Astrocyte (in vitro differentiated cells and primary cell): ENCODE measurements at regions not wholly inside any gene's neighbourhood (a gene's known extent, or its start where the extent isn't known, plus 50 kb on each side); places are given as distances from the start of the nearest gene placed in this dataset.

Experiments used
- CTCF ChIP-seq: IDR thresholded peaks from 2 replicates; pipeline ENCODE4 v1.5.1; 2011; ENCODE audit warnings: low read depth, mild to moderate bottlenecking, inconsistent platforms, low read length, moderate library complexity; ENCODE audit not compliant: insufficient read depth
- EZH2 ChIP-seq: IDR thresholded peaks from 2 replicates; pipeline ENCODE4 v1.6.1; 2012; ENCODE audit warnings: mild to moderate bottlenecking, low read length, inconsistent platforms; ENCODE audit not compliant: insufficient read depth

GRCh38 chr10:47147186-47147585 lies 152.8 kb upstream of the GDF10 start:
- TF ChIP-seq EZH2, result no peak
- no peak for TF ChIP-seq CTCF
